HG03571 (cell line): ENCODE measurements at regions not wholly inside any gene's neighbourhood (a gene's known extent, or its start where the extent isn't known, plus 50 kb on each side); places are given as distances from the start of the nearest gene placed in this dataset.
"Not testable (repeated sequence)": the region's sequence is repeated elsewhere in the genome, so short reads cannot be mapped to it uniquely, and the experiment has no call there.

ENCODE experiments used
- ATAC-seq: cut with Tn5 transposase; IDR thresholded peaks from one replicate; pipeline ENCODE4 v1.9.1; 2021; ENCODE audit not compliant: unreplicated experiment

DNA sequence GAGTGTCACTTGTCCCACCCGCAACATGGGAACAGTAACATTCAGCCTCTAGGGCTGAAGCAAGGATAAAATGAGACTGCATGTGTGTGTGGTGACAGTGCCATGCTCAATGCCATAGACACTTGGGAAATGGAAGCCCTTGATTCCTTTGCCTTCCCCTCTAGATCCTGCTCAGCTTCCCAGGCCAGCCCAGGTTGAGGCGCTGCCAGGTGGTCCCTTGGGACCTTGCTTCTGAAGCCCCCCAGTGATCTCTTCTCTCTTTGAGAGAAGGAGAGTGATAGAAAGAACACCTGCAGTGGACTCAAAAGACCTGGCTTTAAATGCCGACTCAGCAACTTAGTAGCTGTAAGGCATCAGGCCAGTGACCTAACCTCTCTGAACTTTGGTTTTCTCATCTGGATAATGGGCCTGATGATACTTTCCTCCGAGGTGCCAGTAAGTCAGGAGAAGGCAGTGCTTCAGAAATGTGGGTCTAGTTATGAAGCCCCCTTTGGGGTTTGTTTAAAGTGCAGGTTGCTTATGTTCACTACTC lies 144.5 kb downstream of the RPLP1 start:
- no peak for ATAC-seq

DNA sequence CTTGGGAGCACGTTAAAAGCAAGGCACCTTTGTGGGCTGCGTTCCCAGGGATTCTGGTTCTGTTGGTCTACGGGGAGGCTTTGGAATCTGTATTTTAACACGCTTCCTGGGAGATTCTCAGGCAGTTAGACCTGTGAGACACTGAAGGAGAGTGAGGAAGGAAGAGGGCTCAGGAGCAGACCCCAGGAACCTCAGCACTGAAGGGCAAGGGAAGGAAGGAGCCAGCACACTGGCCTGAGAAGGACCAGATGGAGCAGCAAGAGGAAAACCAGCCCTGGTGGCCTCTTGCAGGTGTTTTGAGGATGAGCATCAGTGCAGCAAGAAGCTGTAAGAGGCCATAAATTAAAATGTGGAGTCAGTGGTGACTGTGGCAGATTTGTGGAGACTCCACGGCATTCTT lies 146.7 kb downstream of the RPLP1 start:
- no peak for ATAC-seq

DNA sequence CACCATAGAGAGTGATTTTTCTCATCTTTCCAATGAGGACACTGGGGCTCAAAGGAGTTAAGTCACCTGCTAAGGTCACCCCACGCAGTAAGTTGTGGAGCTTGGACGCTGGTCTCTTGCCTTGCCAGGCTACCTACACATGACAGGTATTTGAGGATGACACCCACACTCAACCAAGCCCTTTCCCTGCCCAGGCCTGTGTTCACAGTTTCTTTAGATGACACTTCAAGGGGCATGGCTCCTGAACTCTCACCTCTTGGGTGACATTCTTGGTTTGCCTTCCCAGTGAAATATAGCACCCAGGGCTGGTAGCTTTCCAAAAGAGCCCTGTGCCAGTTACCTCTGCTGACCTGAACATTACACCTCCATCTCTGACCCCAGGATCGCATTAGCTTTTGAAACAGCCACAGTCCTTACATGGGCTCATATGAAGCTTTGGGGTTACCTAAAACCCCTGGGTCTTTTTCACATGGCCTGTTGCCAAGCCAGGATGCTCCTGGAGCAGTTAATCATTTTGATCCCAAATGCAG lies 148.0 kb downstream of the RPLP1 start:
- ATAC-seq: no peak

DNA sequence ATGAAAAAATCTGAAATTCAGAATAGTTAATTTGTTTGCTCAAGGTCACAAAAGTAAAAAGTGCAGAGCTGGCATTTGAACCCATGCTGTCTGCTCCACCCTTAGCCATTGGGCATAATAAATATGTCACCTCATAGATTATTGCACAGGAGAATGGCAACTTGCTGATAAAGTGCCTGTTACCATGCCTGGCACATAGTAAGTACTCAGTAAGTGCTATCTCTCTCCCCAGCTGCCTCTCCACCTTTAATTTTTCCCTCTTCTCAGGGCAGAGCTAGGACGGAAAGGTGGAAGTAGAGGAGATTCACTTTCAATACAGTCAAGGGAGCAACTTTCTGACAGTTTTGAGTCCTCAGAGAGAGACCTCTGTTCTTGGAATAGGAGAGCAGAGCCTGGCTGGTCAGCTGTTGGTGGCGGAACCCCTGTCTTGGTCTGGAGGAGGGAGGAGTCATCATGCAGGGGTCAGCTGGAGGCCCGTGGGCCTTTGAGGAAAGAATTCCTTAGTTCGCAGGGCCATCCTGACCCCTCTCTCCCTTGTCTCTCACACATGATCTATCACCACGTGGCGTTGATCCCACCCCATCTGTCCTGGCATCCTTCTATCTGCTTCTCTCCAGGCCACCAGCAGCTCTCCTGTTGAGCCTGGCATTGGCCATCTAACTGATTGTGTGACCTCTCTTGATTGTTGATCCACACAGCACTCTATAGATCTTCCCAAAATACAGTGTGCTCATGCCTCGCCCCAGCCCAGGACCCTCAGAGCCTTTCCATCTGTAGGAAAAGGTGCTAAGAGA lies 149.3 kb downstream of the RPLP1 start:
- no peak for ATAC-seq

DNA sequence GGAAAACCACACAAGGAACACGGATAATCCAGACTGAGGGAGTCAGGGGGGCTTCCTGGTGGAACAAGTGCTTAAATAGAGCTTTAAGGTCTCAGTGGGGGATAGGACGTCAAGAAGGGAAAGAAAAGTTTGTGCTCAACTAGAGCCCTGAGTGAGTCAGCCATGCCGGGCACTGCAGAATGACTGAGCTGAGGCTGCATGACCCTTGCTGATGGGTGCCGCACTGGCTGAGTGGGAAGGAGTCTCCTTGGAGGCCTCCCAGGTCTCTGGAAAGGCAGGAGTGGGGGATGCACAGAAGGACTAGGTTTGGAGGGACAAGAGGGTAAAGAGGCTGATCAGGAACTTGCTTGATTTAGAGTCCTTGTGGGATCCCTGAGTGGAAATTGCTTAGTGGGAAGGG lies 150.3 kb downstream of the RPLP1 start:
- ATAC-seq: no peak

DNA sequence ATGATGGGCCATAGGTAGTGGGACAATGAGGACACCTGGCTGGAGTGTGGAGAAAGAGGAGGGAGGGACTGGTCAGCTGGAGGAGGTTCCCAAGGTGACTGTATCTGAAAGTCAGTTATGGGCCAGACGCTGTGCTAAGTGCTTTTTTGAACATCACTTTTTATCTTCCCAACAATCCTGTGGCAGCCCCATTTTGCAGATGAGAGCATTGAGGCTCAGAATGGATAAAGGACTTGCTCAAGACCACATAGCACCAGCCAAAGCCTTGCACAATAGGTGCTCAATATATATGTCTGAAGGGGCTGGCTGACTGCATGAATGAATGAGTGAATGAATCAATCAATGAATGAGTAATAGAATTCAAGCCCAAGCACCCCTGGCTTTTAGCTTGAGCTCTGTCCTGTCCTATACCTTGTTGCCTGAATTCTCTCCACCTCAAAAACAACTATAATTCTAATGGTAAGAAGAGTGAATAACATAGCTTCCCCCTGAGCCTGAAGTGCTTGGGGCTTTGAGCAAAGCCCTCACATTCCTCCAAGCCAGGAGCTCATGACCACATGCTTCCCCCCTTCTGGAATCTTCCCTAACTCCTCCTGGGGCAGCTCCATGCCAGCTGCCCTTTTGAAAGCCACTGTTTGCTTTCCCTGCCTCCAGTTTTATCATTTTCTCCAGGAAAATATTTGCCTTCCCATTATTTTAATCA lies 150.9 kb downstream of the RPLP1 start:
- ATAC-seq: no peak

DNA sequence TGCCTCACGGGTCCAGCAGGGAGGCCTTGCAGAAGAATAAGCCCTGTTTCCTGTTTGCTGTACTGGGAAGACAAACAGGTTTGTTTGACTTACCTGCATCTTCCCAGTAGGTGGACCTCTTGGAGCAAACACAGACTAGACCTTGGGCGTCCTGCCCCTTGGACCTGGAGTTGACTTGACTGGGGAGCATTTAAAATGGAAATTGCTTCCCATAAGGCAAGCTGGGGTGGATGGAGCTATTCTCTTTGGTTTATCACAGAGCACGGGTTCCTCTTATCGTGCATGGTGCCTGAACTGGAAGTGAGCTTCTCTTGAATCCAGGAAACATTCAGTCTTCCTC lies 151.4 kb downstream of the RPLP1 start:
- ATAC-seq: no peak

DNA sequence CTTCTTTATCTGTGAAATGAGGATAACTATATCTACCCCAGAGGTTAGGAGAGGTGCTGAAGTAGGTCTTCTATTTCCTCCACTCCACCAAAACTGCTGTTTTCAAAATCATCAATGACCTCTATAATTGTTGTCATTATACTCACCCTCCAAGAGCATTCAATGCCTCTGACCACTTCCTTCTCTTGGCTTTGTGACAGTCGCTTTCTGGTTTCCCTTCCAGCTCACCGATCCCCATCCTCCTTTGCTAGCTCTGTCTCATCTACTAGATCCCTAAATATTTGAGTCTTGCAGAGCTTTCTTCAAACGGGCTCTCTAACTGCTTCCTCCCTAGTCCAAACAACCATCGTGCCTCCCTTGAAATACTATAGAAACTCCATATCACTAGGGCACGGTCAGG lies 153.5 kb downstream of the RPLP1 start:
- ATAC-seq: no peak

DNA sequence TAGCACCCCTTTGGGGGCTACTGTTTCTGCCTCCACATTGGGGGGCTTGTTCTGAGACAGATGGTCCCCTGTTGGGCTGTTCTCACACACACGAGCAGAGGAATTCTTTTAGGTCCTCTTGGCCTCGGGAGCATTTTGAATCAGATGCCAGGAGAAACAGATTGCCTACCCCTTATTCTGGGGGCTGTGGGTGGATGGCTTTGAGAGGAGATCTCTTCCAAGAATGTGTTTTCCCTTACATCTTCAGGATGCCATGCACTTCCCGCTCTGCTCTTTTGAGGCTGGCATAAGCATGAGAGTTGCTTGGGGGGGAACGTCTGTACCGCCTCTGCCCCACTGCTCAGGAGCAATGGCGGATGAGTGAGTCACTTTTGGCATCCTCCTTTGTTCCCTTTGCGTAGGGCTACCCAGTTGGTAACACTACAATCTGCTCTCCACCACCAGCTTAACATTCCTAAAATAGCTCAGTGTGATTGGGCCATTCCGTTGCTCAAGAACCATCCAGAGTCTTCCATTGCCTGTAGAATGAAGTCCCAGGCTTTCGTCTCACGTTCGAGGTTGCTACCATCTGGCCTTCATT lies 154.4 kb downstream of the RPLP1 start:
- ATAC-seq: no peak

DNA sequence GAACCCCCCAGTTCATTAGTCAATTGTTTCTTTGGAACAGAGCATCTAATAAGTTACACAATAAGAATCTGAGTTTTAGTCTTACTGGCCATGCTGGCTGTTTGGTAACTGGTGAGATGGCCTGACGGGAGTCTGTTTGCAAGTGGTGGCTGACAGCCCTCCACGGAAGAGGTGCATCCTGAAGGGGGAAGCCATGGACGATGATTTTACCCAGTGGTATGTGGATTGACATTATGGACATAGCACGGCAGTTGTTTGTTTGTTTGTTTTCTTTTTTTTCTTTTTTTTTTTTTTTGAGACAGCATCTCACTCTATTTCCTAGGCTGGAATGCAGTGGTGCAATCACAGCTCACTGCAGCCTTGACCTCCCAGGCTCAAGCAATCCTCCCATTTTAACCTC lies 156.0 kb downstream of the RPLP1 start:
- ATAC-seq: no peak

DNA sequence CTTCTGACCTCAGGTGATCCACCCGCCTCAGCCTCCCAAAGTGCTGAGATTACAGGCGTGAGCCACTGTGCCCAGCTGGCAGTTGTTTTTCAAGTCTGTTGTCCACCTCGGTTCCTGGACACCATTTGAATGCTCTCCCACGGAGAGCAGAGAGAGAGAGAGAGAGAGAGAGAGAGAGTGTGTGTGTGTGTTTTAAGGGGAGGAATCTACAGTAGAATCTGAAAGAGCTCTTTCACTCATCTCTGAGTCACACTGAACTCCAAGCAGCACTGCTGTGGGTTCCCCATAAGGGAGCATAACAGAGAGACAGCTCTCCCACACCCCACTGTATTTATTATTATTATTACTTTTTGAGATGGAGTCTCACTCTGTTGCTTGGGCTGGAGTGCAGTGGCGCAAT lies 156.6 kb downstream of the RPLP1 start:
- no peak for ATAC-seq

DNA sequence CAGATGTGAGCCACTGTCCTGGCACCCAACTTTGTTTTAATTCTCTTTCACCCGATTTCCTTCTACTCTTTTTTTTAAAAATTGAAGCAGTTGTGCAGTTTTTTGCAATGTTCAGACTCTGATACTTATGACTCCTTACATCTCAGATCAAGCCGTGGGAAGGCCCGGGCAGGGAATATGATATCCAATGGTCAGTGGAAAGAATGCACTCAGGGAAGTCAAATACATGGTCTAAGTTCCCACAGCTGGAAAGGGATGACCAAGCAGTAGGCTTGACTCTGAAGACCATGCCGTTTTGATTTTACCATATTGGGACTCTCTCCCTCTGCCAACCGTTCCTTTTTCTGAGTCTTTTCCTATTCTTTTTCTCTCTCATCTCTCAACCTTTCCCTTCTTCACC lies 157.2 kb downstream of the RPLP1 start:
- ATAC-seq: no peak

DNA sequence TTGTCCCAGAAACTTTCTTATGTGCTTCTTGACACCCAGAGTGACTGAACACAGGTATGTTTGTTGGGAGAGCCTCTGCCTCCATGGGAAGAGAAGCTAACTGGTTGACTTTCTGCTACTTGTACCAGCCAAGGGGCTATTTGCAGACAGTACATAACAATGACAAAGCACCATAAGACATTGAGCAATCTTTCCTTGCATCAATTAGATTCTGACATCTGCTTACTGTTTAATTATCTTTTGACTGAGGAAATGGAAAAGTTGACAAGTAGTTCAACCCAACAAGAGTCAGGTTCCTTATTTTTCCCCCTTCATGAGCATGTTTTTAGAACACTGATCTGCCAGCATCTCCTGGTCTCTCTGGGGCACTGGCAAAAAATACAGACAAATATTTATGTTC lies 157.7 kb downstream of the RPLP1 start:
- ATAC-seq: no peak

DNA sequence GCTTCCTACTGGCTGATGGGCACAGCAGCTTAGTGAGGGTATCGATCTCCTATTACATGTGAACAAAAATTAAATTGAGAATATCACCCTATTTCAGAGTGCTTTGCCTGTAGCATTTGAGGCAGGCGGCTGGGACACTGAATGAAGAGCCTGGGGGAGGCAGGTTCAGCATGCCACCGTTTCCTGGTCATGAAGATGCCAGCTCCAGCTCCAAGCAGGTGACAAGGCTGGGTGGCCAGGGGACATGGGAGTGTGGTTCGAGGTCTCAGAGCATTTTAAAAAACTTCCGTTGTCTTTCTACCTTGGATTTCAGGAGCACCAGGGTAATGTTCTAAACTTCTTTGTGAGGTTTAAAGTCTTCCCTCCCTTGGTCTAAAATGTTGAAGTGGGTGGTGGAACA lies 158.2 kb downstream of the RPLP1 start:
- ATAC-seq: no peak

DNA sequence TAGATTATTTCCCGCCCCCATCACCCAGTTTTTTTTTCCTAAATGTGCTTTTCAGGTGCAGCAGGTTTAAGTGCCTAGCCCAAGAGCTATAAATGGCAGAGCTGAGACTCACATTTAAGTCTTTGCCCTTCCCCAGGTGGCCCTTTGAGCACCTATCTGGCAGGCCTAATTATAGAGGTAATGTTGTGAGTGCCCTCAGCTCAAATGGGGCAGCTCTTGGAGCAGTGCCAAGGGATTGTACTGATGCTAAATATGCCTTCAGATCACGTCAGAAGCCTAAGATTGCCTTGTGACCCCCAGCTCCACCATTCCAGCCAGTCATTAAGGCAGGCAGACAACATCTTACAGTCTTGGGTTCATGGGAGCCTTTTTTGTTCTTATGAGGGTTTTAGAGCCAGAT lies 159.5 kb downstream of the RPLP1 start:
- no peak for ATAC-seq

DNA sequence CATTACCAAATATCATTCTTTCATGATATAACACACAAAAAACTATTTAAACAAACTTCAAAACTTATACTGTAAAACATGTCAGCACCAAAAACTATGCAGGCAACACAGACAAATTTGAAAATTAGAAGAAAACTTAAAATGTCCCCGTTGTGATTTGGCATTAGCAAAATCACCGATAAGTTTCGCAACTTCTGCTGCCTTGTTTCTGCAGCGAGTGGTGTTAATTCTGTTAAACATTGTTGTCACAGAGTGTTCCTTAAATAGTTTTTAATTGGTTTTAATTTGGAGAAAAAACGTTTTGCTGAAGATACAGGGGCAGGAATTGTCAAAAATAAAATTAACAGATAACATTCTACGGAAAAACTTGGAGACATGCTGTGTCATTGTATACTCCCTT lies 160.6 kb downstream of the RPLP1 start:
- no peak for ATAC-seq

DNA sequence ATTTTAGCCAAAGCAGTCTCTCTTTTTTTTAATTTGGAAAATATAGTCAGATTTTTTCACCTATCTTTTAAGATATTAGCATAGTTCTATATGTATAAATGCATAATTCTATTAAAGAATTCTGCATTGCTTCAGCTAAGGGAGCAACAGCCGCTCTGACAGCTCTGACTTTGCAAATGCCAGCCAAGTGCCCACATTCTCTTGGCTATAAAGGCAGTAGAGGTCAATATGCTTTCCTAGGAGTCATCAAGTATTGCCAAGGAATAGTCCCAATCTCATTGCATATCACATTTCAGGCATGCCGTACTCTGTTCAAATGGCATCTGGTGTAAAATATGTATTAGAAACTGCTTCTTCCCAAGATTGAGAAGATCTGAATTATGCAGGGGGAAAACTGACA lies 161.4 kb downstream of the RPLP1 start:
- ATAC-seq: no peak

DNA sequence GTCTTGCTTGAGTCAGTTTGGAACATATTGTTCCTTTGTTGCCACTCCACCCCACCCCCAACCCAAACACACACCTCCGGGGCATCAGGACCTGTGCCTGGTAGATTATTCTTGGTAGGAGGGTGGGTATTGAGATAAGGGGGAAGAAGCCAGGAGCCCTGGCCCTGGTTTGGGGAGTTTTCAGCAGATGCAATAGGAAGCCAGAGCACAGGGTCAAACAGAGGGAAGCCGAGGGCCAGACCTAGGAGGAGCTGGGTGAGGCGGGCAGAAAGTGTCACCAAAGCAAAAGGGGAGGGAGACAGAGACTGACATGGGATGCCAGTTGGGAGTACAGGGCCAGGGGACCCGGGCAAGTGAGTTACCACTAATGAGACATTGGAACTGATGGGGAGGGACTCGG lies 163.1 kb downstream of the RPLP1 start:
- ATAC-seq: no peak

DNA sequence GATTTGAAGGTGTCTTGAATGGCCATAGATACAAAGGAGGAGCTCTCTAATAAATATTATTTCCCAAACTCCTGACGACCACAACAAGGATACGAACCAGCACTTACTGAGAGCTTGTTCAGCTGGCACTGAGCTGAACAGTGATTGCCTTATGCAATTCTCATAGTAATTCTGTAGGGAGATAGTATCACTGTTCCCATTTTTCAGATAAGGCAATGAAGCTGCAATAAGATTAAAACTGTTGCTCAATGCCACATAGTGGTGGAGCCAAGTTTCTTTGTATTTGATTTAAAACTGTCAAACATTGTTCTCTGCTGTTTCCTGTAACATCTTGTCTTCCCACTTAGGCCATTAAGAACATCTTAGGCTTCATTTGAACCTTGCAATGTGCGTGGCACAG lies 163.9 kb downstream of the RPLP1 start:
- ATAC-seq: no peak

DNA sequence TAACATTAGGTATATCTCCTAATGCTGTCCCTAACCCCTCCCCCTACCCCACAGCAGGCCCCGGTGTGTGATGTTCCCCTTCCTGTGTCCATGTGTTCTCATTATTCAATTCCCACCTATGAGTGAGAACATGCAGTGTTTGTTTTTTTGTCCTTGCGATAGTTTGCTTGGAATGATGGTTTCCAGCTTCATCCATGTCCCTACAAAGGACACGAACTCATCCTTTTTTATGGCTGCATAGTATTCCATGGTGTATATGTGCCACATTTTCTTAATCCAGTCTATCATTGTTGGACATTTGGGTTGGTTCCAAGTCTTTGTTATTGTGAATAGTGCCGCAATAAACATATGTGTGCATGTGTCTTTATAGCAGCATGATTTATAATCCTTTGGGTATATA lies 164.5 kb downstream of the RPLP1 start:
- ATAC-seq: not testable (repeated sequence)

DNA sequence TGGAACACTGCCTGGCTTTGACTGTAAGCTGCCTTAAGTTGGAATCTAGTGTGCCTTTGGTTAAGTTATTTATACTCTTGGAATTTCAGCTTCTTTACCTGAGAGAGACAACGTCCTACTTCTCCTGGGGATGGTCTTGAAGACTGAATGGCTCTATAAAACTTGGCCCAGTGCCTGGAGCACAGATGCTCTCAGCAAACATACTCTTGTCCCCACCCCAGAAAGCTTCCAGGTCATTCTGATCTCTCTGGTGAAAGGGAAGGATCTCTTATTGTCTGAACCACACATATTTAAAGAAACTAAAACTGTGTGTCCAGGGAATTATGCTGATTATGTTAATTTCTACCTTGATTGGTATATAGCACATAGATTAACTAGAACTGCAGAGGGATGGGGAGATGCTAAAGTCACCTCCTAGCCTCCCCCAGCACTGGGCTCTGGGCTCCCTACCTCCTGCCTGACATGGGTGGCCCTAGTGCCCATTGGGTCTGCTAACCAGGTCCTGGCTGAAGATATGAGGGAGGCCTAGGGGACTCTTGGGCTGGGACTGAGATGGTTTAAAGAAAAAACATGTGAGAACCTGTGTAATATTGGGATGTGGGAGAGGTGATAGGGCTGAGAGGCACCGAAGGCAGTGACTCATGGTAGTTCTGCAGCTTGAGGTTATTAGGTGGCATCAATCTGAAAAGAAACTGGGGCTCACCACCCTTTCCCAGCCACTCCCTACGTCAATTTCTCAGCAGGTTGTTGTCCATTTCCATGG lies 171.0 kb downstream of the RPLP1 start:
- no peak for ATAC-seq
